ENCODE measurements at regions not wholly inside any gene's neighbourhood (a gene's known extent, or its start where the extent isn't known, plus 50 kb on each side); places are given as distances from the start of the nearest gene placed in this dataset.

GRCh38 chr15:29566914-29567313, 255.4 kb downstream of the TJP1 start:
- Histone ChIP-seq H3K9me3 (no peaks in the 10 kb centered on the region), H3K27ac (no peak overlapping the region), H3K27me3 (peaks cover 4 to 43% (median 7%) of the 10 kb centered on the region in 3 donors), H3K4me3 (no peak overlapping the region), H3K4me1 (peaks cover 0 to 18% (median 13%) of the 10 kb centered on the region in 4 donors), H3K36me3 (no peaks in the 10 kb centered on the region)
- 83 to 90% methylated on average over 3 of the region's 3 CpGs for WGBS, 2 donors
- intact Hi-C loops (cut with DNase I) = loop anchor here (10.0 kb wide), 1 partner anchor 202 kb away; no protein-coding TSS in a partner anchor
- TF ChIP-seq CTCF (IDR thresholded peaks at IDR 0.05) (no peak), EP300 (IDR thresholded peaks at IDR 0.05) (no peak), POLR2AphosphoS5 (IDR thresholded peaks at IDR 0.05) (no peak)
- no peak for DNase-seq

GRCh38 chr15:29563112-29563511, 259.2 kb downstream of the TJP1 start:
- no peak for TF ChIP-seq POLR2AphosphoS5 (IDR thresholded peaks at IDR 0.05)
- no peak for TF ChIP-seq POLR2A (IDR thresholded peaks at IDR 0.05)
- TF ChIP-seq EP300 (IDR thresholded peaks at IDR 0.05) = no peak
- H3K4me3 ChIP-seq = no peak overlapping the region
- no peaks in the 10 kb centered on the region for H3K4me1 ChIP-seq
- no peaks in the 10 kb centered on the region for H3K9me3 ChIP-seq
- H3K36me3 ChIP-seq = no peaks in the 10 kb centered on the region
- no peak for DNase-seq
- H3K27ac ChIP-seq = no peak overlapping the region
- intact Hi-C loops (cut with DNase I) = loop anchor here (10.0 kb wide), 1 partner anchor 198 kb away; no protein-coding TSS in a partner anchor
- H3K27me3 ChIP-seq = peaks cover 0 to 12% (median 0%) of the 10 kb centered on the region in 3 donors

- no peak for DNase-seq
- WGBS, 2 donors = 77 to 91% methylated on average over 2 of the region's 2 CpGs
- no peaks in the 10 kb centered on the region for H3K9me3 ChIP-seq
- H3K4me3 ChIP-seq = no peak overlapping the region
- no peaks in the 10 kb centered on the region for H3K4me1 ChIP-seq
- TF ChIP-seq EP300 (IDR thresholded peaks at IDR 0.05) (no peak), POLR2AphosphoS5 (IDR thresholded peaks at IDR 0.05) (no peak), POLR2A (IDR thresholded peaks at IDR 0.05) (no peak), CTCF (IDR thresholded peaks at IDR 0.05) (no peak)
- intact Hi-C loops (cut with DNase I) = loop anchor here (10.0 kb wide), 1 partner anchor 196 kb away; no protein-coding TSS in a partner anchor
- H3K36me3 ChIP-seq = no peaks in the 10 kb centered on the region
- H3K27ac ChIP-seq = no peak overlapping the region
- no peaks in the 10 kb centered on the region for H3K27me3 ChIP-seq
Measured at GRCh38 chr15:29560896-29561295, 261.4 kb downstream of the TJP1 start.

GRCh38 chr15:29558261-29558660, 264.0 kb downstream of the TJP1 start:
- Histone ChIP-seq H3K9me3 (no peaks in the 10 kb centered on the region), H3K4me1 (no peaks in the 10 kb centered on the region), H3K27me3 (no peaks in the 10 kb centered on the region), H3K27ac (no peak overlapping the region), H3K4me3 (no peak overlapping the region), H3K36me3 (no peaks in the 10 kb centered on the region)
- intact Hi-C loops (cut with DNase I) = no loop called here
- TF ChIP-seq POLR2AphosphoS5 (IDR thresholded peaks at IDR 0.05) (no peak), POLR2A (IDR thresholded peaks at IDR 0.05) (no peak), EP300 (IDR thresholded peaks at IDR 0.05) (no peak)
- DNase-seq = no peak
- 92 to 93% methylated on average over 9 of the region's 9 CpGs for WGBS, 2 donors

GRCh38 chr15:29557171-29557570, 265.1 kb downstream of the TJP1 start:
- H3K9me3 ChIP-seq = no peaks in the 10 kb centered on the region
- no peak for TF ChIP-seq POLR2A (IDR thresholded peaks at IDR 0.05)
- no peak for TF ChIP-seq CTCF (IDR thresholded peaks at IDR 0.05)
- TF ChIP-seq POLR2AphosphoS5 (IDR thresholded peaks at IDR 0.05) = no peak
- TF ChIP-seq EP300 (IDR thresholded peaks at IDR 0.05) = no peak
- WGBS, 2 donors = 80 to 82% methylated on average over 6 of the region's 6 CpGs

GRCh38 chr15:29556380-29556779, 265.9 kb downstream of the TJP1 start:
- Histone ChIP-seq H3K4me3 (no peak overlapping the region), H3K27ac (no peak overlapping the region), H3K36me3 (no peaks in the 10 kb centered on the region), H3K27me3 (no peaks in the 10 kb centered on the region), H3K9me3 (no peaks in the 10 kb centered on the region), H3K4me1 (no peaks in the 10 kb centered on the region)
- WGBS, 2 donors = 82 to 89% methylated on average over 4 of the region's 4 CpGs
- intact Hi-C loops (cut with DNase I) = no loop called here
- TF ChIP-seq POLR2AphosphoS5 (IDR thresholded peaks at IDR 0.05) = no peak
- TF ChIP-seq CTCF (IDR thresholded peaks at IDR 0.05) = no peak
- TF ChIP-seq EP300 (IDR thresholded peaks at IDR 0.05) = no peak
- TF ChIP-seq POLR2A (IDR thresholded peaks at IDR 0.05) = no peak
- DNase-seq = no peak

More at GRCh38 chr15:29557171-29557570, 265.1 kb downstream of the TJP1 start:
- H3K4me1 ChIP-seq = no peaks in the 10 kb centered on the region
- no peaks in the 10 kb centered on the region for H3K27me3 ChIP-seq
- no peak for DNase-seq
- intact Hi-C loops (cut with DNase I) = no loop called here
- no peak overlapping the region for H3K4me3 ChIP-seq
- no peak overlapping the region for H3K27ac ChIP-seq
- no peaks in the 10 kb centered on the region for H3K36me3 ChIP-seq

Measured in sigmoid colon (tissue), 6 donors.